Endodermal cell (in vitro differentiated cells): ENCODE measurements at regions not wholly inside any gene's neighbourhood (a gene's known extent, or its start where the extent isn't known, plus 50 kb on each side); places are given as distances from the start of the nearest gene placed in this dataset.

Source experiments
- DNase-seq: peaks from one replicate; pipeline ENCODE4 v3.0.0-alpha.2; 2017
- H3K27ac ChIP-seq: 2 replicates; pipeline ENCODE4 v1.5.1; 2013; ENCODE audit warnings: mild to moderate bottlenecking, low read depth, low read length, moderate library complexity
- H3K27me3 ChIP-seq: 2 replicates; pipeline ENCODE4 v1.6.1; 2013; ENCODE audit warnings: mild to moderate bottlenecking, low read length, moderate library complexity; ENCODE audit not compliant: insufficient read depth, control insufficient read depth, poor library complexity, severe bottlenecking
- H3K36me3 ChIP-seq: 2 replicates; pipeline ENCODE4 v1.7.0; 2013; ENCODE audit warnings: mild to moderate bottlenecking, low read length, moderate library complexity; ENCODE audit not compliant: control insufficient read depth, insufficient read depth
- H3K4me1 ChIP-seq: one replicate; pipeline ENCODE4 v1.7.0; 2013; ENCODE audit warnings: low read length; ENCODE audit not compliant: control insufficient read depth, insufficient read depth
- H3K4me3 ChIP-seq: 2 replicates; pipeline ENCODE4 v1.5.1; 2013; ENCODE audit warnings: mild to moderate bottlenecking, low read length, moderate library complexity
- H3K9ac ChIP-seq: 2 replicates; pipeline ENCODE4 v1.6.1; 2013; ENCODE audit warnings: mild to moderate bottlenecking, low read length, moderate library complexity; ENCODE audit not compliant: poor library complexity, severe bottlenecking; ENCODE audit errors: extremely low read depth
- H3K9me3 ChIP-seq: 2 replicates; pipeline ENCODE4 v1.6.1; 2013; ENCODE audit warnings: mild to moderate bottlenecking, low read length, moderate library complexity; ENCODE audit not compliant: control insufficient read depth
- H3K27ac Mint-ChIP-seq: 2 replicates; pipeline ENCODE4 v1.8.0; 2020; ENCODE audit warnings: mixed read lengths
- H3K27me3 Mint-ChIP-seq: 2 replicates; pipeline ENCODE4 v1.8.0; 2021; ENCODE audit warnings: mild to moderate bottlenecking, mixed read lengths; ENCODE audit not compliant: insufficient read depth
- H3K36me3 Mint-ChIP-seq: 2 replicates; pipeline ENCODE4 v1.8.0; 2020; ENCODE audit warnings: low read depth, mixed read lengths
- H3K4me1 Mint-ChIP-seq: 2 replicates; pipeline ENCODE4 v1.8.0; 2020; ENCODE audit warnings: mixed read lengths
- H3K4me3 Mint-ChIP-seq: 2 replicates; pipeline ENCODE4 v1.8.0; 2020; ENCODE audit warnings: mild to moderate bottlenecking, moderate library complexity, mixed read lengths
- H3K9me3 Mint-ChIP-seq: 2 replicates; pipeline ENCODE4 v1.8.0; 2020; ENCODE audit warnings: mild to moderate bottlenecking, mixed read lengths
- CTCF ChIP-seq: fragments of 200-600 bp; sonication (generic); conservative IDR thresholded peaks from 2 replicates; pipeline ENCODE4 v1.5.0; 2021; ENCODE audit warnings: antibody characterized with exemption, mild to moderate bottlenecking
- WGBS, 2 experiments: methylation state at CpG; one replicate each; pipeline versions ENCODE4 v1.1.5 to v1.1.7; 2013; ENCODE audit warnings: missing lambda C conversion rate in 2 of 2, mixed read lengths in 1 of 2; ENCODE audit not compliant: insufficient coverage in 1 of 2, insufficient read length in 1 of 2; 5-methylcytosine and 5-hydroxymethylcytosine counted together

- H3K36me3 Mint-ChIP-seq: peaks cover 11% of the 10 kb centered on the region
- Histone ChIP-seq H3K9ac (no peak overlapping the region), H3K4me1 (no peaks in the 10 kb centered on the region), H3K27me3 (no peaks in the 10 kb centered on the region), H3K27ac (no peak overlapping the region), H3K9me3 (peaks cover 23% of the 10 kb centered on the region), H3K36me3 (no peaks in the 10 kb centered on the region), H3K4me3 (no peak overlapping the region)
- 100% methylated on average over 1 of the region's 4 CpGs for WGBS, 2 experiments
- H3K27ac Mint-ChIP-seq: no peak overlapping the region
- DNase-seq: no peak
- H3K4me3 Mint-ChIP-seq: no peak overlapping the region
- H3K27me3 Mint-ChIP-seq: no peaks in the 10 kb centered on the region
- H3K4me1 Mint-ChIP-seq: peaks cover 23% of the 10 kb centered on the region
- H3K9me3 Mint-ChIP-seq: peaks cover 32% of the 10 kb centered on the region
- TF ChIP-seq CTCF: no peak
Measured at GRCh38 chr9:12956805-12957204, 182.0 kb downstream of the LURAP1L start.

- Histone ChIP-seq H3K27me3 (no peaks in the 10 kb centered on the region), H3K4me3 (peak overlapping the region; percentile 2), H3K9ac (no peak overlapping the region), H3K27ac (no peak overlapping the region), H3K9me3 (peaks cover 23% of the 10 kb centered on the region), H3K4me1 (no peaks in the 10 kb centered on the region), H3K36me3 (no peaks in the 10 kb centered on the region)
- Mint-ChIP-seq H3K4me3 (no peak overlapping the region), H3K36me3 (peaks cover 11% of the 10 kb centered on the region), H3K27ac (no peak overlapping the region), H3K27me3 (no peaks in the 10 kb centered on the region), H3K4me1 (peaks cover 9% of the 10 kb centered on the region), H3K9me3 (peaks cover 32% of the 10 kb centered on the region)
- WGBS, 2 experiments: 90 to 97% methylated on average over 2 to 3 of the region's 3 CpGs
- TF ChIP-seq CTCF: no peak
- DNase-seq: no peak
Measured at GRCh38 chr9:12958279-12958678, 183.5 kb downstream of the LURAP1L start.

GRCh38 chr9:12958708-12959107 is 183.9 kb downstream of the LURAP1L start:
- H3K9me3 ChIP-seq: peaks cover 23% of the 10 kb centered on the region
- Mint-ChIP-seq H3K36me3 (peaks cover 11% of the 10 kb centered on the region), H3K27ac (no peak overlapping the region), H3K4me1 (peaks cover 7% of the 10 kb centered on the region), H3K27me3 (no peaks in the 10 kb centered on the region), H3K4me3 (no peak overlapping the region), H3K9me3 (peaks cover 32% of the 10 kb centered on the region)
- H3K9ac ChIP-seq: no peak overlapping the region
- 50 to 65% methylated on average over 2 to 3 of the region's 3 CpGs for WGBS, 2 experiments
- H3K27me3 ChIP-seq: no peaks in the 10 kb centered on the region
- no peaks in the 10 kb centered on the region for H3K4me1 ChIP-seq
- H3K4me3 ChIP-seq: no peak overlapping the region
- H3K27ac ChIP-seq: no peak overlapping the region
- DNase-seq: no peak
- H3K36me3 ChIP-seq: no peaks in the 10 kb centered on the region
- no peak for TF ChIP-seq CTCF
